ENCODE measurements at regions not wholly inside any gene's neighbourhood (a gene's known extent, or its start where the extent isn't known, plus 50 kb on each side); places are given as distances from the start of the nearest gene placed in this dataset.

DNA sequence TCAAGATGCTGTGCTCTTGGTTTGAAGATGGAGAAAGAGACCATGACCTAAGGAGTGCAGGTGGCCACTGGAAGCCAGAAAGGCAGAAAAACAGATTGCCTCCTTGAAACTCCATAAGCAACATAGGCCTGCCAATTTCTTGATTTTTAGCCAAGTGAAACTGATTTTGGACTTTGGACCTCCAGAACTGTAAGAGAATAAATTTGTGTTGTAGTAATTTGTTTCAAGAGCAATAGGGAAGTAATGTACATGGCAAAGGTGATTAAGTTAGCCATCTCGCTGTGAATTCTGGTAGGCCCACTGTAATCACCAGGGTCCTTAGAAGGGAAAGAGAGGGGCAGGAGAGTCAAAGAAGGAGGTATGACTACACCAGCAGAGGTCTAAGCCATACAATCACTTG, 238.8 kb downstream of the CNTN3 start:
- no peak overlapping the region for H3K4me2 ChIP-seq (ENCODE audit: insufficient read depth, low read length)
- no peak overlapping the region for H2AFZ ChIP-seq (ENCODE audit: low read length)
- no peaks in the 10 kb centered on the region for H3K36me3 ChIP-seq (ENCODE audit: insufficient read depth, low read length)
- DNase-seq (ENCODE audit: insufficient read length, low spot score, missing footprints) = no peak
- no peak overlapping the region for H3K27ac ChIP-seq (ENCODE audit: low read depth, low read length)
- H4K20me1 ChIP-seq (ENCODE audit: insufficient read depth, low read length) = no peaks in the 10 kb centered on the region
- no peaks in the 10 kb centered on the region for H3K4me1 ChIP-seq (ENCODE audit: insufficient read depth, low read length)
- peaks cover 3% of the 10 kb centered on the region for H3K9me3 ChIP-seq (ENCODE audit: low read depth, low read length)
- no peaks in the 10 kb centered on the region for H3K27me3 ChIP-seq (ENCODE audit: insufficient read depth, low read length)
- H3K4me3 ChIP-seq (ENCODE audit: insufficient read depth, low read length) = no peak overlapping the region
- no peaks in the 10 kb centered on the region for H3K79me2 ChIP-seq (ENCODE audit: insufficient read depth, low read length)
- TF ChIP-seq, protein P1, sequence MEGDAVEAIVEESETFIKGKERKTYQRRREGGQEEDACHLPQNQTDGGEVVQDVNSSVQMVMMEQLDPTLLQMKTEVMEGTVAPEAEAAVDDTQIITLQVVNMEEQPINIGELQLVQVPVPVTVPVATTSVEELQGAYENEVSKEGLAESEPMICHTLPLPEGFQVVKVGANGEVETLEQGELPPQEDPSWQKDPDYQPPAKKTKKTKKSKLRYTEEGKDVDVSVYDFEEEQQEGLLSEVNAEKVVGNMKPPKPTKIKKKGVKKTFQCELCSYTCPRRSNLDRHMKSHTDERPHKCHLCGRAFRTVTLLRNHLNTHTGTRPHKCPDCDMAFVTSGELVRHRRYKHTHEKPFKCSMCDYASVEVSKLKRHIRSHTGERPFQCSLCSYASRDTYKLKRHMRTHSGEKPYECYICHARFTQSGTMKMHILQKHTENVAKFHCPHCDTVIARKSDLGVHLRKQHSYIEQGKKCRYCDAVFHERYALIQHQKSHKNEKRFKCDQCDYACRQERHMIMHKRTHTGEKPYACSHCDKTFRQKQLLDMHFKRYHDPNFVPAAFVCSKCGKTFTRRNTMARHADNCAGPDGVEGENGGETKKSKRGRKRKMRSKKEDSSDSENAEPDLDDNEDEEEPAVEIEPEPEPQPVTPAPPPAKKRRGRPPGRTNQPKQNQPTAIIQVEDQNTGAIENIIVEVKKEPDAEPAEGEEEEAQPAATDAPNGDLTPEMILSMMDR (IDR thresholded peaks at IDR 0.05; ENCODE audit: extremely low read depth, low read depth, low read length) = no peak

DNA sequence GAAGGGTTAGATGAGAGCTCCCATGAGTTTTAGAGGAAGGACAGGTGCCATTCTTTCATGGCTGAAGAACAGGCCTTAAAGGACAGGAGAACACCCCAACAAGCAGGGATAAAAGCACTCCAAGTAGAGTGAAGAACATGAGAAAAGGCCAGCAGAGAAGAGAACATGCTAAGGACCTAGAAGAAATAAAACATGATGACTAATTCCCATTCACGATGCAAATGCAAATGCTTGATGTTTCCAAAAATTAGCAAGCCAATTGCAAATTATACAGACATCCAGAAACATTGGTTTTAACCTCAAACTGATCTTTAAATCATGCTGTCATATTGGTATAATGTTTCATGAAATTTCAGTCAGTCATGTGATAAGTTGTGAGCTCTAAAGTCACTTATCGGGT, 241.7 kb downstream of the CNTN3 start:
- no peaks in the 10 kb centered on the region for H3K4me1 ChIP-seq (ENCODE audit: insufficient read depth, low read length)
- DNase-seq (ENCODE audit: insufficient read length, low spot score, missing footprints) = no peak
- no peaks in the 10 kb centered on the region for H3K27me3 ChIP-seq (ENCODE audit: insufficient read depth, low read length)
- no peak overlapping the region for H3K4me2 ChIP-seq (ENCODE audit: insufficient read depth, low read length)
- no peaks in the 10 kb centered on the region for H3K36me3 ChIP-seq (ENCODE audit: insufficient read depth, low read length)
- H3K4me3 ChIP-seq (ENCODE audit: insufficient read depth, low read length) = no peak overlapping the region
- no peak overlapping the region for H2AFZ ChIP-seq (ENCODE audit: low read length)
- H3K9me3 ChIP-seq (ENCODE audit: low read depth, low read length) = peaks cover 3% of the 10 kb centered on the region
- H3K79me2 ChIP-seq (ENCODE audit: insufficient read depth, low read length) = no peaks in the 10 kb centered on the region
- no peak overlapping the region for H3K27ac ChIP-seq (ENCODE audit: low read depth, low read length)
- H4K20me1 ChIP-seq (ENCODE audit: insufficient read depth, low read length) = no peaks in the 10 kb centered on the region
- TF ChIP-seq, protein P1 (IDR thresholded peaks at IDR 0.05; ENCODE audit: extremely low read depth, low read depth, low read length) = no peak

DNA sequence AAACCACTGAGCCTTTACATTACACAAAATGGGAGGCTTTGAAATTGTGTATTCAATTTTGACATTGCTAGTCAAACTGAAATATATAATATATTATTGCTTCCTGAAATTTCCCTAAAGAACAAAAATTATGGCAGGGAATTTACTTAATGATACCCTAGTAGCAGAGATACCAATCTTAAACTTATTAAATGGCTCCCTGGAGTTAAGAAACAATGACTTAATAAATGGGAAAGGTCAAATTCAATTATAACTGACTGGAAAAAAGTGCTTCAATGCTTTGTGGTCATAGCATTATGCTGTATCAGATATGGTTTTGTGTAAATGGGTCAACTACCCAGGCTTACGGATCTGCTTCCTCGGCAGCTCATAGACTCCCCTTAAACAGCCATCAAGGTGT, 244.1 kb downstream of the CNTN3 start:
- no peaks in the 10 kb centered on the region for H3K79me2 ChIP-seq (ENCODE audit: insufficient read depth, low read length)
- no peak overlapping the region for H3K4me2 ChIP-seq (ENCODE audit: insufficient read depth, low read length)
- DNase-seq (ENCODE audit: insufficient read length, low spot score, missing footprints) = no peak
- peaks cover 1% of the 10 kb centered on the region for H3K9me3 ChIP-seq (ENCODE audit: low read depth, low read length)
- H3K4me3 ChIP-seq (ENCODE audit: insufficient read depth, low read length) = no peak overlapping the region
- TF ChIP-seq, protein P1 (IDR thresholded peaks at IDR 0.05; ENCODE audit: extremely low read depth, low read depth, low read length) = no peak
- H2AFZ ChIP-seq (ENCODE audit: low read length) = no peak overlapping the region
- no peaks in the 10 kb centered on the region for H3K36me3 ChIP-seq (ENCODE audit: insufficient read depth, low read length)
- H3K27ac ChIP-seq (ENCODE audit: low read depth, low read length) = no peak overlapping the region
- H4K20me1 ChIP-seq (ENCODE audit: insufficient read depth, low read length) = no peaks in the 10 kb centered on the region
- H3K4me1 ChIP-seq (ENCODE audit: insufficient read depth, low read length) = no peaks in the 10 kb centered on the region
- H3K27me3 ChIP-seq (ENCODE audit: insufficient read depth, low read length) = no peaks in the 10 kb centered on the region

DNA sequence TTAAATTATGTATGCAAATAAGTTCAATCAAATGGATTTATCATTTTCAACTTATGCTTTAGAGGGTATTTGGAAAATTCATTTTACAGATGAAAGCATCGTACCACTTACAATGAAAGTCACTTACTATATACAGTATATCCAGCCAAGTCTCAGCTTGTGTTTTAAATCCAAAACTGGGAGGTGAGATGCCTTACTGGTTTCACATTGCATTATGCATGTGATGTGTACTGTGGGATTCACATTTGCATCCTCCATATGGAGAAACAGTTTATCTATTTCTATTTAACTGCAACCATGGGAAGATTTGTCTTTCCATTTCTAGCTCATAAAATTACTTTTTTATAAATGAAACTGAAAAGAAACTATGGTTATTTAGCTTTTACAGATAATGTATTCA, 248.1 kb downstream of the CNTN3 start:
- Histone ChIP-seq H3K4me3 (ENCODE audit: insufficient read depth, low read length) (no peak overlapping the region), H3K4me1 (ENCODE audit: insufficient read depth, low read length) (no peaks in the 10 kb centered on the region), H4K20me1 (ENCODE audit: insufficient read depth, low read length) (no peaks in the 10 kb centered on the region), H3K27ac (ENCODE audit: low read depth, low read length) (no peak overlapping the region), H3K9me3 (ENCODE audit: low read depth, low read length) (no peaks in the 10 kb centered on the region), H3K36me3 (ENCODE audit: insufficient read depth, low read length) (no peaks in the 10 kb centered on the region), H3K4me2 (ENCODE audit: insufficient read depth, low read length) (no peak overlapping the region), H3K27me3 (ENCODE audit: insufficient read depth, low read length) (no peaks in the 10 kb centered on the region), H3K79me2 (ENCODE audit: insufficient read depth, low read length) (no peaks in the 10 kb centered on the region), H2AFZ (ENCODE audit: low read length) (no peak overlapping the region)
- no peak for DNase-seq (ENCODE audit: insufficient read length, low spot score, missing footprints)
- TF ChIP-seq, protein P1 (IDR thresholded peaks at IDR 0.05; ENCODE audit: extremely low read depth, low read depth, low read length) = no peak

All from osteoblast (primary cell).